Fibroblast of the conjunctiva (primary cell): ENCODE measurements at regions not wholly inside any gene's neighbourhood (a gene's known extent, or its start where the extent isn't known, plus 50 kb on each side); places are given as distances from the start of the nearest gene placed in this dataset.
A peak's percentile ranks its signal among the peaks of the same experiment; 100 is the strongest.

ENCODE experiments used
- DNase-seq: peaks from one replicate; pipeline ENCODE4 v3.0.0-alpha.2; 2010; ENCODE audit warnings: low read depth

DNA sequence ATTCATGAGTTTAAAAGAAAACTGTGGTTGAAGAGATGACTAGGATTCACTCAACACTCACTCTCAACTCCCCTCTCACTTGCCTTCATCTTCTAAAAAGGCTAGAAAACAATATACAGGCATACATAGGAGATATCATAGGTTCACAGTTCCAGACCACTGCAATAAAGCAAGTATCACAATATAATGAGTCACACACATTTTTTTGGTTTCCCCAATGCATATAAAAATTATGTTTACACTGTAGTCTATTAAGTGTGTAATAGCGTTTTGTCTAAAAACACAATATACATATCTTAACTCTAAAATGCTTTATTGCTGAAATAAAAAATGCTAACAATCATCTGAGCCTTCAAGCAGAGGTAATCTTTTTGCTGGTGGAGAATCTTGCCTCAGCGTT is 104.9 kb upstream of the PDE1C start:
- DNase-seq = no peak

DNA sequence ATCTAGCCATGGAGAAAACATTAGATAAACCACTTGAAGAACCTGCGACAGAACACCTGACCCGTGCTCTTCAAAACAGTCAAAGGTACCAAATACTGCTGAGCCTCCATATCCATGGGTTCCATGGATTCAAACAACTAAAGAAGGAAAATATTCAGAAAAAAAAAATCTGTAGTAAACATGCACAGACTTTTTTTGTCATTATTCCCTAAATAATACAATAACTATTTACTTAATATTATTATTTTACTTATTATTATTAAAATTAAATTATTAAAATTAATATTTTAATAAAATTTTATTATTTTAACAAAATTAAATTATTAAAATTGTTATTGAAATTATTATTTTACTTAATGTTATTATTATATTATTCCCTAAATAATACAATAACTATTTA is 101.0 kb upstream of the PDE1C start:
- no peak for DNase-seq

DNA sequence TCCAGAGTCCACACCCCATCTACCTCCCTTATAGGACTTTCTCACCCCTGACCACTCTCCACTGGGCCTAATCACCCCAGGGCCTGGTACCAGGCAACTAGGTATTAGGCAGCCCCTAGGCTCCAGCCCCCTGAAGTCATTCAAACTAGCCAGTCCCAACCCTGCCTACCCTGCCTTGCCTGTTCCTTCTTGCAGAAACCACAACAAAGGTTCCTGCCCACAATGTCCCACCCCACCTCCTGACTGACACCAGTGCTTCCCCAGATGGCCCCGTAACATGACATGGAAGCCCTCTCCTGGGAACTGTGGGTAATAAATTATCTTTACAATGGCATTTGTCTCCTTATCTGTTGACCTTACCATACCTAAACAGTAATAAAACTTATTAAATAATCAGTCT is 100.6 kb upstream of the PDE1C start:
- DNase-seq = no peak

- no peak for DNase-seq
These were observed 99.0 kb upstream of the PDE1C start for GRCh38 chr7:32169228-32169627.

DNA sequence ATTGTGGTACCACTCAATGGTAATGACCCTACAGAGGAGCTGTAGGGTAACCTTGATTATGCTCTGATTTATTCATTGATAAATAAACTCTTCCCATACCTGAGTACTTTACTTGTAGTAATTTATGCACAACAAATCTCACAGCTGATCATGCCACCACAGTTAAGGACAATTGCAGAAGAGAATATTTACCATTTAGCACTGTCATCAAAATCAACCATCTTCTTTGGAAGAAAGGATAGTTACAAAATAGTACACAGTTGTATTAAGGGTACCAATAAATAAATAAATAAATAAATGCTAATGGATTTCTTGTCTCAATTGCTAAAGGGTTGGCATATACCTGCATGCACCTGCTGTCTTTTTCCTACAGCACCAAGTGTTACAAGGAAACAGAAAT is 97.6 kb upstream of the PDE1C start:
- no peak for DNase-seq

GRCh38 chr7:32167256-32167655 is 97.0 kb upstream of the PDE1C start:
- no peak for DNase-seq

DNA sequence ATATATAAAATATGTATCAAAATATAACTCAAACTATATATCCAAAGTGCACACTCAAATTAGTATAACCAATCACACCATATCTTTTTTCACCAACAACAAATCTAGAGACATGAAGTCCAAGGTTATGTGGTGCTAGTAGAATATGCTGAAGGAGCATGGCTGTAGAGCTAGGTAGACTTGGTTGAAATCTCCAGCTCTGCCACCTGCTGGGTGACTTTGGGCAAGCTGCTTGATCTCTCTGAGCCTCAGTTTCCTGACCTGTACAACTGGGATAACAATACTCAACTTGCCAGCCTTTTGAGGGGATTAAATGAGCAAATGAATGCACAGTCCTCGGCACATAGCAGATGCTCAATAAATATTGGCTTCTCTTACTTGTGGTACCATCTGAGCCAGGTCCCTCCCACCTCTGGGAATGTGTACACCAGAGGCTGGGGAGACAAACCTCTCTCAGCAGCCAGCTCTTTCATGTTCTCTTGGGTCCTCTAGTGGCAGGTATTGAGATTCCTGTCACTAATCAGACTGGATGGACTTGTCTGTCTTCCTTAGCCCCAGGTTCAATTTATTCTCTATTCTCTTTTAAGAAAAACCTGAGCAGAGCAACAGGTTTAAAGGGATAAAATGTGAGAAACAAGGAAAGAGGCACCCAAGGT is 94.3 kb upstream of the PDE1C start:
- peak; percentile 9 for DNase-seq

DNA sequence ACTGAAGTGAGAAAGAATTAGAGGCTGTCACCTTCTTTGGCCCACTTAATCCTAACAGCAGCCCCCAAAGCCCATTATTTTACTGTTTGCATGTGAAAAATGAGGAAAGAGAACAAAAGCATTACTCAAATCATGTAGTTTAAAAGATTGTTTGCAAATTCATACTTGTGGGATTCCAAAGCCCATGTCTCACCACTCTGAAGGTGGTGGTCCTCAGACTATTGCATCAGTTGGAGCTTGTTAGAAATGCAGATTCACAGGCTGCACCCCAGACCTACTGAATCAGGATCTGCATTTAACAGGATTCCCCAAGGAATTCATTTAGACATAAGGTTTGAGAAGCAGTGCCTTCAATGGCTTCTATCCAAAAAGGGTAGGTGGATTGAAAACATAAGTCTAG is 93.7 kb upstream of the PDE1C start:
- DNase-seq = no peak

DNA sequence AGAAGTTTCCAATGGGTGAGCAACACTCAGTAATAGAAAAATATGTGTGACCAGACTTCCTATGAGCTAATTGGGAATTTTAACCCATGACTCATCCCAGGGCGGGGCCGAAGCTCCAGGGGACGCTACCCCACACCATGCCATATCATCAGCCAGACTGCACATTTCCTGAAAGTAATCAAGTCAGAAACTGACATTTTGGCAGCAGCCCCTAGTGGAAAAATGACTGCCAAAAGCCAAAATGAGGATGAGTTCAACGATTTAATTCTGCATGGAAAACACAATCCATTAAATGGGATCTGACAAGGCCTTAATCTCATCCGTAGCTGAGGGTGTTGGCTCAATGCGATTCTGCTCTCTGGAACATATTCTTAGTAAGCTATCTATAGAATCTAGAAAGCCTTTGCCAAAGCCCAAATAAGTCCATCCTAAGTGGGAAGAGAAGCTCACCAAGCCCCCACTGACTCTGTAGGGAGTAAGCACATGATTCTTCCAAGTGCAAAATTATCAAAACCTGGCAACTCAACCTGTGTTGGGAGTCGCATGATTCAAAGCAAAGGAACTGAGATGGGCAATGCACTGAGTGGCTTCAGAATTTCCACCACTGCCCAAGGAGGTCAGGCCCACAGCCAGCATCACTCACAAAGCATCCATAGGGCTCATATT is 93.1 kb upstream of the PDE1C start:
- DNase-seq = peak; percentile 53

GRCh38 chr7:32161708-32162107 is 91.5 kb upstream of the PDE1C start:
- no peak for DNase-seq

- no peak for DNase-seq
These were observed 88.8 kb upstream of the PDE1C start for GRCh38 chr7:32158751-32159745.

DNA sequence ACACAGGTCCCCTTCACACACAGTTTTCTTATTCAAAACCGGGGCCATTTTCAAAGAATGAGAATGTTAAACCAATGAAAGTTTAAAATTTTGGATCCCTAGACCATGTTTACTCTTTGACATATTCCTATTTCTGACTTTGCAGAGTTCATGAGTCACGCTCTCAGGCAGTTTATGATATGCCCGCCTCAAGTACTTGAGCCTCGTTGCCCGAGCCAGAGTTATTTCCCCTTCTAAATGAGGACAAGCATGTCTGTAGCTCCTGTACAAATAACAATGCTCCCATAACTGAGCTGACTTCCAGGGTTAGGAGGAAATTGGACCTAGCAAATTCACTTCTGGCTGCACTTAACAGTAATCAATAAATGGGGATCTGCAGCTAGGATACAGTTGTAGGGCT is 87.9 kb upstream of the PDE1C start:
- no peak for DNase-seq

DNA sequence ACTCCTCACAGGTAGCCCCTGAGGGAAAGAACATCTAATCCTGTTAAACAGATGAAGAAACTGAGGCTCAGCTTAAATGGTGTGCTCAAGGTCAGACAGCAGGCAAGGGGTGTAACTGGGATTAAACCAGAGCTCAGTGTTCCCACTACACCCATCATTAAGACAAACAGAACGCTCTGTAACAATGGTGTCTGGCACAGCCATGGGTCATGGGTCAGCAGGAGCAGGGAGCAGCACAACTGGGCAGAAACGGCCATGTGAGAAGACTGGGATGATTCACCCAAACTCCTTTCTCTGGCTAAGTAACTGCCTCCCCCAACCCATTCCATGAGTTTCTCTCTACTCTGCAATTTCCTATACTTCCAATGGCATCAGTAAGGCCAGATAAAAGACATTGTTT is 85.5 kb upstream of the PDE1C start:
- DNase-seq = no peak

DNA sequence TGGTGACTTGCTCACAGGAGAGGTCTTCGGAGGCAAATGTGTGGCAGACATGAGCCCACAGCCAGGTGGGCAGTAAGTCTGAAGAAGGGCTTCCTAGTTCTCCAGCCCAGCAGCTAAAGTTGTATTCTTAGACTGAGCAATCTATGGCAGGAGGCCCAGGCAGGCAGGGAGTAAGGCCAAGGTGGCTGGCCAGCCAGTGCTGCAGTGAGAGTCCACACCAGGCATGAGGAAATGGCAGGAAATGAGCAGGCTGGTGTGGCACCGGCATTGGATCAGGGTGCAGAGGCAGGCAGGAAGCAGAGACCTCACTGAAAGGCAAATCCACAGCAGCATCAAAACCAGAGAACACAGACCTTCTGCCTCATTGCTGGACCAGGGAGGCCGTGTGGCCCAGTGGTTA is 84.6 kb upstream of the PDE1C start:
- no peak for DNase-seq

- DNase-seq = no peak
These were observed 82.8 kb upstream of the PDE1C start for GRCh38 chr7:32153006-32153405.

GRCh38 chr7:32152576-32152975 is 82.4 kb upstream of the PDE1C start:
- DNase-seq = no peak

DNA sequence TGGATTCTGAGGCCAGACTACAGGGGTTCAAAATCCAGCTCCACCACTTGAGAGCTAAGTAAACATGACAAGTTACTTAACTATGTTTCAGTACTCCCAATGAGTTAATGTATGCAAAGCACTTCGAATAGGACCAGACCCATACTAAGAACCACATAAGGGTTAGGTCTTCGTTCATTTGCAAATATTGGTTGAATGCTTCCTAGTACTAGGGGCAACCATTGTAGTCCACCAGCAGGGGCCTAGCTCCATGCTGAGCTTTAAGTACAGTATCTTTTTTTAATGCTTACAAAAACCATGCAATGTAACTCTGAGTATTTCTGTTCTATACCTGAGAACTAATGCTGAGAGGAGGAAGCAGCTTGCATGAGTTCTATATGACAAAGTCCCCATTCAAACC is 80.4 kb upstream of the PDE1C start:
- DNase-seq = no peak

DNA sequence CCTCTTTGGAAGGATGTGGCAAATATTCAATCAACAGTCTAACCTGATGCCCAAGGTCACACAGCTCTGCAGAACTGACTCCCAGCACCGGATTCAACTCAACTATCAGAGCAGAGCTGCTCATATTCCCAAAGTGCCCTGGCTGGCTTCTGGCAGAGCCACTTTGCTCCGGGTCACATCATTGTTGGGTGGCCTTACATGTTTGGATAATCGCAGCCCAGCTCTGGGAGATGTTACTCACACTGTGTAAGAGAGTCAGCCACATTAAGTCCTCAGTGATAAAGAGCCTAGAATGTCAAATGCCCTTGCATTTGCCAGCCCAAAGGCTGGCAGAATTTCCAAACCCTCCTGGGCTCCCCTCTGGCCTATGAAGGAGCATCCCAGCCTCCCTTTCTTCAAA is 79.8 kb upstream of the PDE1C start:
- DNase-seq = no peak

- DNase-seq = no peak
These were observed 77.5 kb upstream of the PDE1C start for GRCh38 chr7:32147546-32148268.

GRCh38 chr7:32145911-32146310 is 75.7 kb upstream of the PDE1C start:
- DNase-seq = no peak

DNA sequence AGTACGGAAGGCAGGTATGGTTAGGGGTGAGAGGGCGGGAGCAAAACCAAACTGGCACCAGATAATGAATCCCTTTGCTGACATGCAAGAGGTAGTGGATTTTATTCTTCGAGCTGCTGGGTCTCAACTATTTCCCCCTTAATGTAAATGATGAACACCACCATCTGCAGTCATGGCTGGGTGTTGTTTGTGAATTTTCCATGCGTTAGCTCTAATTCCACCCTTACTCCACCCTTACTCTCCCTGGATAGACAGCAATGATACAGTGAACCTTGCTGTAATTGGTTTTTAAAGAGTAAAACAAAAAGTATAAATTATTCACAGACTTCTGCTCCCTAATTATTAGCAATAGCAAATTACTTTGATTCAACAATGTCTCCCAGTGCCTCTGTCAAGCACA is 74.5 kb upstream of the PDE1C start:
- no peak for DNase-seq

GRCh38 chr7:32143301-32143700 is 73.1 kb upstream of the PDE1C start:
- DNase-seq = no peak
